8988T (cell line): ENCODE measurements at regions not wholly inside any gene's neighbourhood (a gene's known extent, or its start where the extent isn't known, plus 50 kb on each side); places are given as distances from the start of the nearest gene placed in this dataset.

ENCODE experiments used
- DNase-seq: peaks from one replicate; pipeline ENCODE4 v3.0.0; 2011

DNA sequence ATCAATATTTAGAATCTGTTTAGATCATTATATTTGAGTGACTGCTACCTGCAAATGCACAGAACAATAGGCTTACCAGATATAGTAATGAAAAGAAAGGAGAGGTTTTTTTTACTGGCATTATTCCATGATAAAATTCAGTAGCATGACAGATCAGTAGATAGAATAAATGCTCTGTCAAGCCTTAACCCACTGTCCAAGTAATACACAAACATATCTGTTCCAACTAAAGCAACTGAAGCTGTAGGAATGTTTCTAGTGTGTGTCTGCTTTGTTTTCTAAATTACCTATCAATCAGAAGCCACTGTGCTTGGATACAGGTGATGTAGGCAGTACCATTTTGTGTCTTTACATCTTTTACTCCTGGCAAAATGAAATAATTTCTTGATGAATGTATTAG is 604.6 kb downstream of the PCDH7 start:
- no peak for DNase-seq

DNA sequence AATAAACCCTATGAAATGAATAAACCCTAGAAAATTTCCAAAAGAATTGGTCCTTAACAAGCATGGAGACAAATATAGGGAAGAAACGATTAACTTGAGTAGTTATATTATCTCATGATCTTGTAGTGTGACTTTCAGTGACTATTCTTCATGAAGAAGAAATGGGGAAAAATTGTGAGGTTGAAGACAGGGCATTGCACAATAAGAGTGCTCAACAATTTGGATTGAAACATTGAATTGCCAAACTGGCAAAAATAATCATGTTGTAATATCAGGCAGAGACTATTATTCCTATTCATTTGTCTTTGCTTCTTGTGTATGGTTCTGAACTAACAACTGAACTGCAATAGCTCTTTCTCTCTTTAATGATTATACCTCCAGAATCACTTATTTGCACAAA is 605.1 kb downstream of the PCDH7 start:
- DNase-seq: no peak

DNA sequence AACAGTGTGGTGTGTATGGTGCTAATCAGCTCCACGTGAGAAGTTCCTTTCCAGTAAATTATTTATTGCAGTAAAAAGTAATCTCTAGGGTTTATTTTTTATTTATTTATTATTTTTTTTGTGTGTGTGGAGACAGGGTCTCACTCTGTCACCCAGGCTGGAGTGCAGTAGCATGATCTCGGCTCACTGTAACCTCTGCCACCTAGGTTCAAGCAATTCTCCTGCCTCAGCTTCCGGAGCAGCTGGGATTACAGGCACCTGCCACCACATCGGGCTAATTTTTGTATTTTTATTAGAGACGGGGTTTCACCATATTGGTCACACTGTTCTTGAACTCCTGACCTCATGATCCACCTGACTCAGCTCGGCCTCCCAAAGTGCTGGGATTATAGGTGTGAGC is 606.9 kb downstream of the PCDH7 start:
- DNase-seq: no peak

DNA sequence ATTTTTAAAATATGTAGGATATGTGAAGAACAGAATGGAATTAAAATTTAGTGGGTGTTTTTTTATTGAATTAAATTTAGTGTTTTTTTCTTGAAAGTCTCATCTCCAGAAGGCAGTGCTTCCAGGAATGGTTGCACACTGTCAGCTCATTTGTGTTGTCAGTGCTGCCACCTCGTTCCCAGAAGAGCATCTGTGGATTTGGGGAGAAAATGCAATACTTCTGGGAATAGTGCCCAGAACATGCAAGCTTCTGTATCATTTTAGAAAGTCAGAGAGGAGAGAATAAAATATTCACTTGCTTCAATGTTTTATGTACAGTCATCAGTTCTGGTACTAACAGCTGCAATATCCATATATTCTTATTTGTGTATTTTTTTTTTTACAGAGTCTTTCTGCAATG is 608.8 kb downstream of the PCDH7 start:
- no peak for DNase-seq

DNA sequence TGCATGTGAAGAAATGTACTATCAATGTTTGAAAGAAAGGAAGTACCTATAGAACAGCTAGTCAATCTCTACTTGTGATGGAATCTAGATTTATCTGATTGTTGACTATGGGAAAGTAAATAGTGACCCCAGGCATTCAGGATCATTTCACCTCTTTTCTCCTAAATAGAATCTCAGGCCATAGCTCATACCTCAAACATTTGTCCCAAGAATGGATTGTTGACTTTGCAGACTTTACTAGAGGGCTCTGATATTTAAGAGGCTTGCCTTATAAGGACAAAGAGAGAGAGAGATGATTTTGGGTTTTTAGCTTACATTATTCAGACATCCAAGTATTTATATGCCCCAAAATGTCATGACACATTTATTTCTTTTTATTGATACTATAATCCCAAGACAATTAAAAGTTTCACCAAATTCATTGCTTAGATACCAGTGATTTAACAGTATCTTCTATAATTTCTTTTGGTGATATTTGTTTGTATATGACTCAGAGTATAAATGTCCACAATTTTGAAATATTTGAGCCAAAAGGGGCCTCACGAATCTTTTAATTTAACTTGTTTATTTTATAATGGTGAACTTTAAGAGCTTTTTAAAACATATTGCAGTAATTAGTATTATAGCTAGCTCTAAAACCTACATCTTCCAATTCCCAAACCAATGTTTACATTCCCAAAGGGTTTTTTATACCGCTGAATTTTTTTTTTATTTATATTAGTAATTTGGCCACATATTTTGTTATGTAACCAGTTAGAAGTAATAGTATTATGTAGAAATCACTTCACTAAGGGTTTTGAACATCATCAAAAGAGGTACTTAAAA is 614.1 kb downstream of the PCDH7 start:
- DNase-seq: no peak

DNA sequence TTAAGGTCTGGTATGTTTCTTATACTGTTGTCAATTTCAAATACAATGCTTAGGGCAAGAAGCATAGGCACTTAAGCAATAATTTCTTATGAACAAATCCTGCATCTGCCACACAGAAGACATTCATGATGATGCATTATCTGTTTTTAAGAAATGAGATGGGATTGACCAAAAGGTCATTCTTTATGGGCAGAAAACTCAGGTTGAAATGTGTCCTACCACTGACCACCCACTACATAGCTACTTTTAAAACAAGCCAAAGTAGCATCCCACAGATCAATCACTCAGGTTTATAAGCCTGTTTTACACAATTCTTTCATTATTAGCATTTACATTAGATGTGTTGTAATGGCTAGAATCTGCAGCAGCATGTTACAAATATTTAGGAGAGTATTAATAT is 617.8 kb downstream of the PCDH7 start:
- DNase-seq: no peak

DNA sequence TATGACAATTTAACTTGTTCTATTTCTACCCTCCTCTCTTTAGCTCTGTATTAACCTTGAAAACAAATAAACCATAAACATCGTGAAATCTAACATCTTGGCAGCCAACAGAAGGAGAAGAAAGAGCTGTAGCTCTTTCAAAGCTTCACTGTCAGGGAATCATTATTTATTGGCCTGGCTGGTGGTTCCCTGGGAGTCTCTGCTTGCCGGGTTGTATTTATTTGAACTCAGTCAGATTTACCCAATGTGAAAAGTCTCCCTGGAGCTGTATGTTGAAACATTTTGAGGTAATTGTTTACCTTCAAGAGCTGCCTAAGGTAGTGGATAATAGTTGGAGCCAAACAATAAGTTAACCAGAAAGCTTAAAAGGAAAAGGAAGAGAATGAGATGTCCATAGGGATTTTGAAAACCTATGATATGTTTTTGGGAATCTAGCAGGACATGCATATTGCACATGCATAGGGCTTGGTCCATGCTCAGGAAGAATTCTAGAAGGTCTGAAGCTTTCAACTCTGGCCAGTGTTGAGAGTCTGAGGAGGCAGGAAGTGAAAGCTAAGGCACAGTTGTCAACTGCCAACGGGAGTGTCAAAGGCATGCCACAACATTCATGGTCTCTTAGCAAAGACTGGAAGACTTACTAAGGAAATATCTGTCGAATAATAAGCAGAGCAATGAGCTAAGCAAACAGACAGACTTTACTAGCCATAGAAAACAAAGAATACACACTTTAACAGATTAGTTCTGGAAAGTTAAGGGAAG is 621.6 kb downstream of the PCDH7 start:
- no peak for DNase-seq

DNA sequence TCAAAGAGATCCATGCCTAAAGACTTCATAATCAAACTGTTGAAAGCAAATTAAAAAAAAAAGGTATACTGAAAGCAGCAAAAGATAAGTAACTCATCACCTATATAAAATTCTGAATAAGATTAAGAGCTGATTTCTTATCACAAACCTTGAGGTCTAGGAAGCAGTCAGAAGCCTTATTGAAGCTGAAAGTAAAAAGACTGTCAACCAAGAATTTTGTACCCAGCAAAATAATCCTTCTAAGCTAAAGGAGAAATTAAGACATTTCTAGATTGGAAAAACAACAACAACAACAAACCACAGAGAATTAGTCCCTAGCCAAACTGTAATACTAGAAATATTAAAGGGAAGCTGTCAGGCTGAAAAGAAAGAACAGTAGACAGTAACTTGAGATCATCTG is 622.9 kb downstream of the PCDH7 start:
- no peak for DNase-seq

DNA sequence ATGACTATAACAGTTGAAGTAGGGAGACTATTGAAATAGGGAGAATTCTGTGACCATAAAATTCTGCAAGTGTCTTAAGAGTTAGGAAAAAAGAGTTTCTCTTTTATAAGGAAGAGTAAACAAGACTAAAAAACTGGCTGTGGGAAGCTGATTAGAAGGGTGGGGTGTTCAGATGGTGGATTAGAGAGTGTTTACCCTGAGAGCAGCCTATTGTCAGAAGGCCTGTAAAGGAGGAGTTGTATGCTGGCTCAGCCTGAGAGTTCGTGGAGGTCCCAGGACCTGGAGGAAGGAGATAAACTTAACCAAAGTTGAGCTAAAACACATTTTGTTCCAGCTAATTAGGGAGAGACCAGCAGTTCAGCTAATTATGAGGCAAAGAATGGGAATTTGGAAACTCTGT is 629.7 kb downstream of the PCDH7 start:
- DNase-seq: no peak

DNA sequence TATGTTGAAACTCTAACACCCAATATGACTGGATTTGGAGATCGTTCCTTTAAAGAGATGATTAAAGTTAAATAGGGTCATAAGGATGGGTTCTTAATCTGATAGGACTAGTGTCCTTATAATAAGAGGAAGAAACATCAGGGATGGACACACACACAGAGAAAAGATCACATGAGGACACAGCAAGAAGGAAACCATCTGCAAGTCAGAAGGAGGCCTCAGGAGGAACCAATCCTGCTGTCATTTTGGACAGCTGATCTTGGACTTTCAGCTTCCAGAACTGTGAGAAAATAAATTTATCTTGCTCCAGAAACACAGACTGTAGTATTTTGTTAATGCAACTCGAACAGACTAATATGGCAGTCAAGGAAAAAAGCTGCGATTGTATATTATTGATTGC is 631.5 kb downstream of the PCDH7 start:
- no peak for DNase-seq

DNA sequence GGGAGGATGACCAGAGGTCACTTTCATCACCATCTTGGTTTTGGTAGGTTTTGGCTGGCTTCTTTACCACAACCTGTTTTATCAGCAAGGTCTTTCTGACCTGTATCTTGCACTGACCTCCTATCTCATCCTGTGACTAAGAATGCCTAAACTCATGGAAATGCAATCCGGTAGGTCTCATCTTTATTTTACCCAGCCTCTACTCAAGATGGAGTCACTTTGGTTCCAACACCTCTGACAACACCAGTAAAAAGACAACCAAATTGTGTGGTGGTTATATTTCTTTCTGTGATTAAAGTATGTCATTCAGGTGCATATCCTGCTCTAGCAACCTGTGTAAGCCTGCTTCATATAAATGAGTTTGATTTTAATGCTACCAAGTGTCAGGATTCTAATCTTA is 636.7 kb downstream of the PCDH7 start:
- no peak for DNase-seq

DNA sequence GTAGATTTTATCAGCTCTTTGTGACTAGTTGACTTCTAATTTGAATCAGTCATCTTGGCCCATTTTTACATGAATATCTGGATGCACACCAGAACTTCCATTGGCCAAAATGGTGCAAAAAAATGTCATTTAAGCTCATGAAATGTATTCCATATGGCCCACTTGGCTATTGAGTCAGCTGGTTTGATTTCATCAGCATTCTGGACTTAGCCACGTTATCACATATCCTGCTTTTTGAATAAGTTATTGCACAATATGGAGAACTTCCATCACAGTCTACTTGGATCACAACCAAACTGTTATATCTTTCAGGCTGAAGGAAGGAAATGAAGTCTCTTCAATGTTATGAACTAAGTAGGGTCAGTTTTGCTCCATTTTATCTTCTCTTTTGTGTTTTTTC is 640.6 kb downstream of the PCDH7 start:
- DNase-seq: no peak

DNA sequence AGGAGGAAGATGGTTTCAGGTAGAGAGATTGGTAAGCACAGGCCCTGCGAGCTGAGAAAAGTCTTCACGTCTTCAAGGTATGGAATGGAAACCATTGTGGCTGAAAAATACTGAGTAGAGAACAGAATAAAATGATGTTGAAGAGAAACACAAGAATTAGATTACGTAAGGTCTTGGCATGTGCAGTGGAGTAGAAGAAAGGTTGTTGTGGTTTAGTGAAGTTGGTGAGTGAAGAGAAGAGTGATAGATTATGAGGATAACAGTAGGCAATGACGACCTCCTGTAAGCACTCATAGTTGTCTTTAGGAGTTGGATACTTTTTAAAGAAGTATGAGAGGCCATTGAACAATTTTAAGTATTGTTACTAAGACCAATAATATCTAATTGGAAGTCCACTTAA is 642.6 kb downstream of the PCDH7 start:
- DNase-seq: no peak

DNA sequence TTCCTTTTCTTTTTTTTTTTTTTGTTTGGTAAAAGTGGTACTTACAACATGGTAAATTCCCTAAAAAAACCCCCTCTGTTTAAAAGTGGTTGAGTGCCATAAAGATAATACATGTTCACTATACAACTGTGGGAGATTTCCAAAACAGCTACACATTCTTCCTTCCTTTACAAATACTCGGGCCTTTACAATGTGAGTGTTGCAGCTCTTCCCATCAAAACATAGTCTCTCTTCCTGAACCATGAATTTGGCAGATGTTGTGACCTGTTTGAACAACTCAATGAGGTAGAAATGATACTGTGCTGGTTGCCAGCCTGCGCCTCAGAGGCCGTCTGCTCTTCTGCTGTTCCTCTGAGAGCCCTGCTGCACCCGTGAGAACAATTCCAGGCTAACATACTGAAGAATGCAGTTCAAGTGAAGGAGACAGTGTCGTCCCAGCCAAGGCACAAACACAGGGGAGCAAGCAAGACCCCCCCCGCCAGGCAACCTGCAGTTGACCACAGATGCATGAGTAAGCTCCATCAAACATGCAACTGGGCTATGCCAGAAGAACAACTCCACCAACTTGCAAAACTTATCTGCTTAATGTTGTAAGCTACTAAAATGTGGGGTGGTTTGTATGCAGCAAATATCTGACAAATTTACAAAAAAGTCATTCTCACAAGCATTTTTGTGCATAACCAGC is 645.0 kb downstream of the PCDH7 start:
- no peak for DNase-seq

DNA sequence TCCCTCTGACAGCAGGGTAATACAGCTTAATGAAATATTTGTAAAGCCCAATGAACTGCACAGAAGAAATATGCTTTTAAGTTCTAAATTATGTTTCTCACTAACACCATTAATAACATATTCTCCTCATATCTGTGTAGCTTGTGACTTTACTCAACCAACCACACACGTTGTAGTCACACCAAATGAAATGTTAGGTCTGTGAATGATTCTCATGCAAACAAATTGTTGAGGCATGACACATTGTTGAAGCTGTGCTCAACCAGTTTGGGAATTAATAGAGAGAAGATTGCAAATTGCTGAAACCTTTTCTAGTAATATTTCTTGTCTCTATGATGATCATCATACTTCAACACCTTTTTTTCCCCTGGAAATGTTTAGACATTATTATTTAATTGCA is 645.9 kb downstream of the PCDH7 start:
- DNase-seq: no peak

DNA sequence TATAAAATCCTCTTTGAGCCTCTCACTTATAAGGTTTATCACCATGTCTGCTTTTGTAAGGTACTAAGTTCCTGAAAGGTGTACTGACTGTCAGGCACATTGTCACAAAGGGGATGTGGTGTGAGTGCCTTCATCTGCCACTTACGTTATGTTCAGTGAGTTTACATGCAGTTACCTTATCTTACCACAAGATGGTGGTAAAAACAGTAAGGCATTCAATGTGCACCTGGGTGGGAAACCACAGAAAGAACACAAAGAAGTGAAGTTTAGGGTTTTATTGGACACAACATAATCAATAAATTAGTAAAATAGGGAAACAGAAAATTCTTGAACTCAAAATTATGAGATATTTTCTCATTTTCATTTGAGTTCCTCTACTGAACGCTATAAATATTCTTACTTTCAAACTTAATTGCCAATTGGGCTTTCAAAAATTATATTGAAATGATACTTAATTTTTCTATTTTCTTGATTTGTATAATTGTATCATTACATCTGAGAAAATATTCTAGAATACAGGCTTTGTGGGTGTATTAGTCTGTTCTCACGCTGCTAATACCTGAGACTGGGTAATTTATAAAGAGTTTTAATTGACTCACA is 650.8 kb downstream of the PCDH7 start:
- DNase-seq: no peak

DNA sequence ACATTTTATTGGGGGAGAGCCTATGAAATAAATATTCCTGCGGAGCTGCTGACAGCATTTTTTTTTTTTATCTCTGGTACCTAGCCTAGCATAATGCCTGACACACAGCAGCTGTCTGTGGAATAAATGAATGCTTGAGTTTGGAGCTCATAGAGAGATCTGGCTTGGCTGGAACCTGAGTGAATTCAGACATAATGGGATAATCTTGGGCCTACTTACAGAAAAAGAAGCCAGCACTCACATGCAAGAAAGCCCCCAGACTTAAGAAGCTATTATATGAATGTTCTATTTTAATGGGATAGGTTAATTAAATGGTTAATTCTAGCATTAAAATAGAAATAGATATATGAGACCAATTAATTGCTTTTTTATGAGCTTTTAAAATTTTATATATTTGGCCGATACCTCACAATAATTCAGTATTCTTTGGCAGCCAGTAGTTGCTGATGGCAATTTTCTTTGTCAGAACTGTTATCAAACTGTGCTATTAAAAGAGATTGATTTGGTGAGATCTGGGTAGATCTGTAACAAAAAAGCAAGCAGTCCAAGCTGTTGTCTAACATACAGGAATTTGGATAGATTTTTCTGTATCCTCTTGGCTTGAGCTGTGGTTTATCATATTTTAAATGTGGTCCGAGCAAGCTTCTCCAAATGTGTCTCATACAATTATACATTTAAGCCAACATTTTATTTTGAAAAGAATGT is 654.2 kb downstream of the PCDH7 start:
- no peak for DNase-seq

DNA sequence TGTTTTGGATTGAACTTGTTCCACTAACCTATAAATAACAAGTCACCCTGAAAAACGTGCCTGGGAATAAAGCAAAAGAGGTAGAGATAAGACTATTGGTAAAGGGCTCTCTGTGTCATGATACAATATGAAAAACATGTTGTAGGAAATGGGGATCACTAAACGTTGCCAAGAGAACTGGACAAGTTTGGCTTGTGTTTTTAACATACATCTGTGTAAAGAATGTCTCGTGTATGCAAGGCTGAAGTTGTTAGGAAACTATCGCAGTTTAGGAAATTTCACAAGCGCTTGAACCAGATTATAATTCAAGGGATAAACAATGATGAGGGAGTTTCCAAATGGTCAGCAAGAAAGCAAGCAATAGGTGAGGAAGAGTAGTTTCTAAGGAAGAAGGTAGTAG is 655.8 kb downstream of the PCDH7 start:
- DNase-seq: no peak

DNA sequence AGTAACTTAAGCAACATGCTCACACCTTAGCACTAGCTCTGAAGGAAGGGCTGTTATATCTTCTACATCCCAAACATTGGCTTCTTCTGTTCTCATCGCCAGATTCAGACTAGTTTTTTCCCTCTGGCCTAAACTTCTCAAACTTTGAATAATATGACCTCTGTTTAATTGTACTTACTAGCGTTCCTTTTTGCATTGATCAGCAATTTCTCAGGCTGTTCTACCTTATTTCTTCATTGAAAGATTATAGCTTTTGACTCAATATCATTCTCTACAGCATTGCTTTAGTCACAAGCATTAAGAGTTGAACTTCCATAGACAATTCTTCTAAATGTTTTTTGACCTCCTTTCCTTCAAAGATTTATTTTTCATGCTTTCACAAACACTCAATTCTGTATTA is 659.2 kb downstream of the PCDH7 start:
- DNase-seq: no peak

DNA sequence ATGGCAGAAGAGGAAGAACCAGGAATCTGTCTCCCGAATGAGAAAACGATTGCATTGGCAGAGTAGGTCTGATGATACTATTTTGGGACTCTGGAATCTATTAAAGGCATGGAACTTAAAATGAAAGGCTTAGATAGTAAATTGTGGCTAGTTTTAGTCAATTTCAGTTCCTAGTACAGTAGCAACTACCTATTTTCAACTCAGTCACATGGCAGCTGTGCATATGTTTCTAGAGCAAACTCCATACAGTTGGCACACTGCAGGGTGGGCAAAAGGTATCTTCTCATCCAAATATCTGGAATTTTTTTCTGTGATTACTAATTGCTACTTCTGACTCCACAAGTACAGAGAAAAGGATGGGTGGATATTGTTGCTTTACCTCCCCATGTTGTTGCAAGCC is 663.6 kb downstream of the PCDH7 start:
- DNase-seq: no peak

DNA sequence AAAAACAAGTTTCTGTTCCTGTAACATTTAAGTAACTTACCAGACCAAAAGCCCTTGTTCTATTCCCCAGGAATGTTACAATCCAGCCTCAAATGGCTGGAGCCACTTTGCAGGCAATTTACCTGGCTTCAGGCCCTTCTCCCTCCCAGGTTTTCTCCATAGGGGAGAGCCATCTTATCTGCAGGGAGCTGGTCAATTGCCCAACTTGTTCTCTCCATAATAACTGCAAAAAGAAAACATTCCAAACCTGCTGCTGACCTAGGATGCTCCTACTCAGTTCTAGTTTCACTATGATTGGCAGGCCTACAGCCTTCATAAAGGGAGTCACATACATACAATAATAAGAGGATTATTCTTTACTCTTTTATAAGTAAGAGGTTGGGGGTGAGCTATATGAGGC is 670.7 kb downstream of the PCDH7 start:
- no peak for DNase-seq

DNA sequence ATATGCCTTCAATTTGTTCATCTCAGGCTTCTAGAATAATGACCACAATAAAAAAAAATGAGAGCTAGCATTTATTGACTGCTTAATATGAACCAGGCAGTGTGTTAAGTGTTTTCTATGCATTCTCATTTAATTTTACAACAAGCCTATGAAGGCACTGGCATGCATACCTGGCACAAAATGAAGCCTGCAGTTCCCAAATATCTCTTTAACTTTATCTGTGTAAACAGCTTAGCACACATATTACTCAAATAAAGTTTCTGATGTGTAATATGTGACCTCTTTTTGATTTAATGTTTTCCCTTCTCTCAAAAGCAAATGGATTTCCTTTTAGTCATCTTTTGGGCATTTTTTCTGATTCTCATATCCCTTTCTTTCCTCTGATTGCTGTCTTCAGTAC is 671.8 kb downstream of the PCDH7 start:
- no peak for DNase-seq

DNA sequence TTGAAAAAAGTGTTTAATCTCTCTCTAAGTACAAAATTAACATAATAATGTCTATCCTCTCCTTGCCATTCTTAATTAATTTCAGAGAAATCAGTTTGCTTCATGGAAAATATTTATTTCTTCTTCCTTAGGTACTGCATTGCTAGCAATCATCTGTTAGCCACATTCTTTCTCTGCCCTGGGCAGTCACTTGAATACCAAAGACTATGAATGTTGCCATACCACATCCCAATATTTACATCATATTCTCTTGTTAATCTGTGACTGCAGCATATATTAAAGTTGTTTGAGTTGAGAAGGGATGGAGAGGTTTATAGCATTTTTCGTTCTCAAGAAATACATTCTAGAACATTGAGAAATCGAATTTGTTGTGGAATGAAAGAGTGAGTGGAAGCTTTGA is 672.8 kb downstream of the PCDH7 start:
- DNase-seq: no peak
